Astrocyte (in vitro differentiated cells and primary cell): ENCODE measurements at regions not wholly inside any gene's neighbourhood (a gene's known extent, or its start where the extent isn't known, plus 50 kb on each side); places are given as distances from the start of the nearest gene placed in this dataset.

ENCODE experiments used
- CTCF ChIP-seq: IDR thresholded peaks from 2 replicates; pipeline ENCODE4 v1.5.1; 2011; ENCODE audit warnings: low read depth, mild to moderate bottlenecking, inconsistent platforms, low read length, moderate library complexity; ENCODE audit not compliant: insufficient read depth
- EZH2 ChIP-seq: IDR thresholded peaks from 2 replicates; pipeline ENCODE4 v1.6.1; 2012; ENCODE audit warnings: mild to moderate bottlenecking, low read length, inconsistent platforms; ENCODE audit not compliant: insufficient read depth

GRCh38 chr3:34686541-34686940 lies 888.1 kb downstream of the PDCD6IP start:
- TF ChIP-seq CTCF (no peak), EZH2 (no peak)
